RWPE2 (cell line): ENCODE measurements at regions not wholly inside any gene's neighbourhood (a gene's known extent, or its start where the extent isn't known, plus 50 kb on each side); places are given as distances from the start of the nearest gene placed in this dataset.

ENCODE experiments used
- ATAC-seq: fragments of 200-7000 bp; cut with Tn5 transposase; 3 replicates; pipeline ENCODE4 v1.9.1; 2021; ENCODE audit warnings: low read depth
- DNase-seq: peaks from one replicate; pipeline ENCODE4 v3.0.0-alpha.2; 2020; ENCODE audit warnings: low spot score
- H3K27ac ChIP-seq: fragments of 450-650 bp; 2 replicates; pipeline ENCODE4 v1.5.1; 2017; ENCODE audit warnings: mild to moderate bottlenecking; ENCODE audit not compliant: poor library complexity, severe bottlenecking
- H3K27me3 ChIP-seq: fragments of 250-450 bp; sonication (Bioruptor Pico); 2 replicates; pipeline ENCODE4 v1.5.1; 2021; ENCODE audit warnings: mild to moderate bottlenecking, moderate library complexity; ENCODE audit not compliant: insufficient read depth, poor library complexity, severe bottlenecking
- H3K36me3 ChIP-seq: fragments of 250-450 bp; sonication (Bioruptor Pico); 2 replicates; pipeline ENCODE4 v1.5.1; 2020; ENCODE audit warnings: low read depth, mild to moderate bottlenecking, moderate library complexity
- H3K4me1 ChIP-seq: fragments of 250-450 bp; sonication (Bioruptor Pico); 2 replicates; pipeline ENCODE4 v1.5.1; 2021; ENCODE audit warnings: mild to moderate bottlenecking, moderate library complexity; ENCODE audit not compliant: insufficient read depth, poor library complexity, severe bottlenecking
- H3K4me3 ChIP-seq: fragments of 250-450 bp; sonication (Bioruptor Pico); 2 replicates; pipeline ENCODE4 v1.5.1; 2021; ENCODE audit warnings: mild to moderate bottlenecking, moderate library complexity; ENCODE audit not compliant: severe bottlenecking
- H3K9me3 ChIP-seq: fragments of 250-450 bp; sonication (Bioruptor Pico); 2 replicates; pipeline ENCODE4 v1.5.1; 2021; ENCODE audit warnings: mild to moderate bottlenecking, moderate library complexity; ENCODE audit not compliant: severe bottlenecking
- CTCF ChIP-seq: fragments of 450-650 bp; IDR thresholded peaks from one replicate; pipeline ENCODE4 v1.5.1; 2017; ENCODE audit warnings: mild to moderate bottlenecking, moderate library complexity; ENCODE audit not compliant: poor library complexity, severe bottlenecking

- TF ChIP-seq CTCF, result no peak
- H3K27me3 ChIP-seq, result no peaks in the 10 kb centered on the region
- H3K36me3 ChIP-seq, result no peaks in the 10 kb centered on the region
- no peak for ATAC-seq
- no peak overlapping the region for H3K4me3 ChIP-seq
- no peaks in the 10 kb centered on the region for H3K9me3 ChIP-seq
- DNase-seq, result no peak
- no peak overlapping the region for H3K27ac ChIP-seq
- H3K4me1 ChIP-seq, result no peaks in the 10 kb centered on the region
These were observed 130.0 kb upstream of the UST start for GRCh38 chr6:148616841-148617240.

GRCh38 chr6:148617530-148617929, 129.3 kb upstream of the UST start:
- H3K9me3 ChIP-seq, result no peaks in the 10 kb centered on the region
- no peak for TF ChIP-seq CTCF
- DNase-seq (no peak), ATAC-seq (no peak)
- H3K27ac ChIP-seq, result no peak overlapping the region
- H3K27me3 ChIP-seq, result no peaks in the 10 kb centered on the region
- no peaks in the 10 kb centered on the region for H3K4me1 ChIP-seq
- no peaks in the 10 kb centered on the region for H3K36me3 ChIP-seq
- no peak overlapping the region for H3K4me3 ChIP-seq

GRCh38 chr6:148619891-148620290, 126.9 kb upstream of the UST start:
- Histone ChIP-seq H3K27ac (no peak overlapping the region), H3K27me3 (no peaks in the 10 kb centered on the region), H3K4me1 (no peaks in the 10 kb centered on the region), H3K36me3 (no peaks in the 10 kb centered on the region), H3K9me3 (no peaks in the 10 kb centered on the region), H3K4me3 (no peak overlapping the region)
- no peak for TF ChIP-seq CTCF
- DNase-seq, result no peak
- ATAC-seq, result no peak

- Histone ChIP-seq H3K27me3 (no peaks in the 10 kb centered on the region), H3K36me3 (no peaks in the 10 kb centered on the region), H3K9me3 (no peaks in the 10 kb centered on the region), H3K4me3 (no peak overlapping the region), H3K27ac (no peak overlapping the region), H3K4me1 (no peaks in the 10 kb centered on the region)
- DNase-seq, result no peak
- no peak for TF ChIP-seq CTCF
- no peak for ATAC-seq
These were observed 126.1 kb upstream of the UST start for GRCh38 chr6:148620579-148621298.

GRCh38 chr6:148625609-148626008, 121.2 kb upstream of the UST start:
- no peak for ATAC-seq
- TF ChIP-seq CTCF, result no peak
- no peak for DNase-seq
- Histone ChIP-seq H3K36me3 (no peaks in the 10 kb centered on the region), H3K4me1 (no peaks in the 10 kb centered on the region), H3K9me3 (no peaks in the 10 kb centered on the region), H3K27ac (no peak overlapping the region), H3K27me3 (no peaks in the 10 kb centered on the region), H3K4me3 (no peak overlapping the region)
